HepG2 (cell line): ENCODE measurements at regions not wholly inside any gene's neighbourhood (a gene's known extent, or its start where the extent isn't known, plus 50 kb on each side); places are given as distances from the start of the nearest gene placed in this dataset.
A peak's percentile ranks its signal among the peaks of the same experiment; 100 is the strongest.

Source experiments
- CBX1 ChIP-seq: IDR thresholded peaks from one replicate; pipeline ENCODE4 v1.6.1; 2016; ENCODE audit warnings: antibody characterized with exemption, low read depth
- CCAR2 ChIP-seq: fragments of 200-400 bp; formaldehyde crosslinking; optimal IDR thresholded peaks from 2 replicates; pipeline ENCODE3; 2018; ENCODE audit warnings: low read depth, mild to moderate bottlenecking, low read length, moderate library complexity
- ESRRA ChIP-seq: sonication (generic); formaldehyde crosslinking; IDR thresholded peaks from 2 replicates; pipeline ENCODE4 v1.5.1; 2020; ENCODE audit warnings: mild to moderate bottlenecking, low read depth, missing genetic modification reagents
- HDAC1 ChIP-seq: sonication (generic); formaldehyde crosslinking; IDR thresholded peaks from 2 replicates; pipeline ENCODE4 v1.5.1; 2020; ENCODE audit warnings: mild to moderate bottlenecking, missing genetic modification reagents
- HIC2 ChIP-seq: sonication (generic); formaldehyde crosslinking; IDR thresholded peaks from 2 replicates; pipeline ENCODE4 v1.9.0; 2022; ENCODE audit warnings: low read depth, missing genetic modification reagents
- KLF6 ChIP-seq: IDR thresholded peaks from 2 replicates; pipeline ENCODE4 v1.8.0; 2016; ENCODE audit warnings: missing biosample characterization, missing genetic modification reagents
- MEIS2 ChIP-seq: sonication (generic); formaldehyde crosslinking; IDR thresholded peaks from 2 replicates; pipeline ENCODE4 v1.9.0; 2021; ENCODE audit warnings: mild to moderate bottlenecking, missing genetic modification reagents
- MLX ChIP-seq: IDR thresholded peaks from 2 replicates; pipeline ENCODE4 v1.6.1; 2016
- MXD3 ChIP-seq: IDR thresholded peaks from 2 replicates; pipeline ENCODE4 v1.6.1; 2016; ENCODE audit warnings: mild to moderate bottlenecking, missing biosample characterization, missing genetic modification reagents
- NCOR1 ChIP-seq: fragments of 200-600 bp; sonication (generic); IDR thresholded peaks from 2 replicates; pipeline ENCODE4 v1.7.0; 2017; ENCODE audit warnings: antibody characterized with exemption, low read length, borderline replicate concordance
- NR2C2 ChIP-seq: sonication (generic); formaldehyde crosslinking; IDR thresholded peaks from 2 replicates; pipeline ENCODE4 v1.4.0; 2020; ENCODE audit warnings: missing genetic modification reagents, mild to moderate bottlenecking, moderate library complexity, borderline replicate concordance
- NR2F6 ChIP-seq, 2 experiments: IDR thresholded peaks; 2 replicates each; pipeline ENCODE4 v1.6.1; 2016; ENCODE audit warnings: antibody characterized with exemption in 1 of 2, mild to moderate bottlenecking in 1 of 2
- SMAD9 ChIP-seq: sonication (generic); formaldehyde crosslinking; IDR thresholded peaks from 2 replicates; pipeline ENCODE4 v1.5.1; 2020; ENCODE audit warnings: mild to moderate bottlenecking, missing genetic modification reagents
- TCF7 ChIP-seq: sonication (generic); IDR thresholded peaks from 2 replicates; pipeline ENCODE4 v1.6.1; 2016; ENCODE audit warnings: antibody characterized with exemption, low read depth
- ZNF557 ChIP-seq: sonication (generic); formaldehyde crosslinking; IDR thresholded peaks from 2 replicates; pipeline ENCODE4 v1.4.0; 2020; ENCODE audit warnings: missing genetic modification reagents
- ZNF644 ChIP-seq: IDR thresholded peaks from 2 replicates; pipeline ENCODE4 v1.6.1; 2016; ENCODE audit warnings: low read depth
- ZNF7 ChIP-seq: IDR thresholded peaks from 2 replicates; pipeline ENCODE4 v1.6.1; 2016; ENCODE audit warnings: missing biosample characterization, missing genetic modification reagents
- ZSCAN21 ChIP-seq: sonication (generic); formaldehyde crosslinking; IDR thresholded peaks from 2 replicates; pipeline ENCODE4 v1.8.0; 2022; ENCODE audit warnings: mild to moderate bottlenecking, missing genetic modification reagents, moderate library complexity, borderline replicate concordance
- TF ChIP-seq, protein P1 (sequence below): fragments of 450-650 bp; IDR thresholded peaks from 2 replicates; pipeline ENCODE4 v1.6.1; 2017
- TF ChIP-seq, protein P2 (sequence below), 2 experiments: sonication (generic) in 1 of 2; formaldehyde crosslinking in 1 of 2; IDR thresholded peaks; 2 replicates each; pipeline versions ENCODE4 v1.5.1 to v1.6.1; 2011 to 2020; ENCODE audit warnings: borderline replicate concordance in 1 of 2, low read depth in 1 of 2, low read length in 1 of 2, mild to moderate bottlenecking in 1 of 2, missing genetic modification reagents in 1 of 2, moderate library complexity in 1 of 2
- TF ChIP-seq, protein P3 (sequence below): IDR thresholded peaks from 2 replicates; pipeline ENCODE4 v1.6.1; 2016; ENCODE audit warnings: low read depth, borderline replicate concordance

- TF ChIP-seq HIC2 (CRISPR knock-in tag) = no peak
- TF ChIP-seq HDAC1 (CRISPR knock-in tag) = peak; percentile 69
- peak; percentile 37; the same call in 1 of the 2 replicates for TF ChIP-seq NCOR1
- peak; percentile 41; the same call in 1 of the 2 replicates for TF ChIP-seq MEIS2 (CRISPR knock-in tag)
- TF ChIP-seq, protein P1, sequence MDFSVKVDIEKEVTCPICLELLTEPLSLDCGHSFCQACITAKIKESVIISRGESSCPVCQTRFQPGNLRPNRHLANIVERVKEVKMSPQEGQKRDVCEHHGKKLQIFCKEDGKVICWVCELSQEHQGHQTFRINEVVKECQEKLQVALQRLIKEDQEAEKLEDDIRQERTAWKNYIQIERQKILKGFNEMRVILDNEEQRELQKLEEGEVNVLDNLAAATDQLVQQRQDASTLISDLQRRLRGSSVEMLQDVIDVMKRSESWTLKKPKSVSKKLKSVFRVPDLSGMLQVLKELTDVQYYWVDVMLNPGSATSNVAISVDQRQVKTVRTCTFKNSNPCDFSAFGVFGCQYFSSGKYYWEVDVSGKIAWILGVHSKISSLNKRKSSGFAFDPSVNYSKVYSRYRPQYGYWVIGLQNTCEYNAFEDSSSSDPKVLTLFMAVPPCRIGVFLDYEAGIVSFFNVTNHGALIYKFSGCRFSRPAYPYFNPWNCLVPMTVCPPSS = no peak
- peak; percentile 100 for TF ChIP-seq ZNF644 (CRISPR knock-in tag)
- TF ChIP-seq, protein P2, sequence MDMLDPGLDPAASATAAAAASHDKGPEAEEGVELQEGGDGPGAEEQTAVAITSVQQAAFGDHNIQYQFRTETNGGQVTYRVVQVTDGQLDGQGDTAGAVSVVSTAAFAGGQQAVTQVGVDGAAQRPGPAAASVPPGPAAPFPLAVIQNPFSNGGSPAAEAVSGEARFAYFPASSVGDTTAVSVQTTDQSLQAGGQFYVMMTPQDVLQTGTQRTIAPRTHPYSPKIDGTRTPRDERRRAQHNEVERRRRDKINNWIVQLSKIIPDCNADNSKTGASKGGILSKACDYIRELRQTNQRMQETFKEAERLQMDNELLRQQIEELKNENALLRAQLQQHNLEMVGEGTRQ (IDR thresholded peaks at IDR 0.05; ENCODE audit: low read depth, low read length) = no peak
- TF ChIP-seq, protein P2 (CRISPR knock-in tag; IDR thresholded peaks at IDR 0.05; ENCODE audit: borderline replicate concordance) = no peak
- no peak for TF ChIP-seq SMAD9 (CRISPR knock-in tag)
- TF ChIP-seq MXD3 (CRISPR knock-in tag) = no peak
- TF ChIP-seq CCAR2 = no peak
- TF ChIP-seq CBX1 = peak; percentile 80
- TF ChIP-seq ESRRA = peak; percentile 95
- 0 out of 2 replicates have a peak, but pooled peaks have one; percentile 72 for TF ChIP-seq KLF6 (CRISPR knock-in tag)
- TF ChIP-seq TCF7 = peak; percentile 67
- TF ChIP-seq, protein P3, sequence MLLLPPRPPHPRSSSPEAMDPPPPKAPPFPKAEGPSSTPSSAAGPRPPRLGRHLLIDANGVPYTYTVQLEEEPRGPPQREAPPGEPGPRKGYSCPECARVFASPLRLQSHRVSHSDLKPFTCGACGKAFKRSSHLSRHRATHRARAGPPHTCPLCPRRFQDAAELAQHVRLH (CRISPR knock-in tag) = peak; percentile 69; the same call in 1 of the 2 replicates
- no peak for TF ChIP-seq ZNF7 (CRISPR knock-in tag)
- TF ChIP-seq NR2C2 = peak; percentile 62
- TF ChIP-seq NR2F6 (IDR thresholded peaks at IDR 0.05) = peak; percentile 81
- TF ChIP-seq NR2F6 (CRISPR knock-in tag; IDR thresholded peaks at IDR 0.05) = peak; percentile 76
- 0 out of 2 replicates have a peak, but pooled peaks have one; percentile 44 for TF ChIP-seq ZNF557 (CRISPR knock-in tag)
- TF ChIP-seq MLX (CRISPR knock-in tag) = no peak
- peak; percentile 53; the same call in 1 of the 2 replicates for TF ChIP-seq ZSCAN21 (CRISPR knock-in tag)
These were observed 250.3 kb upstream of the PROX1 start (continued) for GRCh38 chr1:213737398-213738035.
